ENCODE measurements at regions not wholly inside any gene's neighbourhood (a gene's known extent, or its start where the extent isn't known, plus 50 kb on each side); places are given as distances from the start of the nearest gene placed in this dataset.

DNA sequence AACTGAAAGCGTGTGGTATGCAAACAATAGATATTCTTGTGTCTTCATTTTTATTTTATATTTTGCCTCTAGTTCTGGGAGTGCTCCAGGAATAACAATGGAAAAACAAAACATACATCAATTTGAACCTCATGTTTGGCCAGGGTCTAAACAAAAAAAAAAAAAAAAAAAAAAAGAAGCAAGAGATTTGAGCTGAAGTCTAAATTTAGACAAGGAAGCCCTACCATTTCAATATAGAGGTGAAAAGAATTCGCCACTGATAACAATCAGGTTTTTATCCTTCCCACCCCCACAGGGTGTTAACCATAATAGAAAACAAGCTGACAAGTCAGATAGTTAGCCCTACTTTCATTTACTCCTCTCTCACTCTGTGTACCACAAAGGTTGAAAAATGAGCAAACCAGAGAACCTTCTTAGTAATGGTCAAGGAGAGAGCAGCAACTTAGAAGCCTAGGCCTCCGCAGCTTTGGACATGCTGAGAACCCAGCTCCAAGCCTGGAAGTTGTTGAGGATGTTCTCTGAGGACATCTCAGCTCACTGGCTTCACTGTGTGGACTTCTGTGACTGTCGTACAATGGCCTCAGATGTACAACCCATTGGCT, 118.2 kb upstream of the HMHB1 start:
- DNase-seq (ENCODE audit: low spot score) (no peak), ATAC-seq (no peak)

GRCh38 chr5:143692342-143692741, 119.6 kb upstream of the HMHB1 start:
- ATAC-seq (no peak), DNase-seq (ENCODE audit: low spot score) (no peak)

DNA sequence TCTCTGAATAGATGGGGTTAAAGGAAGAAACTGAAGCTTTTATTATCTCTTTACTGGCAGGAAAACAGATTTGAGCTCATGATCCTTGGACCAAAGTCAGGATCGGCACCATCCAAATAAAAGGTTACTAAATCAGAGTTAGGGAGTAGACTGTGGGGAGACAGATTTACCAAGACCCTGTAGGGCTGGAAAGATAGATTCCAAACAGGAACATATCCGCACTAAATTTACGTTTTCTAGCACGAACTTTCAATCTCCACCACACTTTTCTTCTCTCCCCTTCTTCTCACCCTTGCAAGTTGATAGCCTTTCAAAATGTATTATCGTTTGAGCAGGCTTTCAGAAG, 120.0 kb upstream of the HMHB1 start:
- ATAC-seq = peak; percentile 92
- DNase-seq (ENCODE audit: low spot score) = no peak

DNA sequence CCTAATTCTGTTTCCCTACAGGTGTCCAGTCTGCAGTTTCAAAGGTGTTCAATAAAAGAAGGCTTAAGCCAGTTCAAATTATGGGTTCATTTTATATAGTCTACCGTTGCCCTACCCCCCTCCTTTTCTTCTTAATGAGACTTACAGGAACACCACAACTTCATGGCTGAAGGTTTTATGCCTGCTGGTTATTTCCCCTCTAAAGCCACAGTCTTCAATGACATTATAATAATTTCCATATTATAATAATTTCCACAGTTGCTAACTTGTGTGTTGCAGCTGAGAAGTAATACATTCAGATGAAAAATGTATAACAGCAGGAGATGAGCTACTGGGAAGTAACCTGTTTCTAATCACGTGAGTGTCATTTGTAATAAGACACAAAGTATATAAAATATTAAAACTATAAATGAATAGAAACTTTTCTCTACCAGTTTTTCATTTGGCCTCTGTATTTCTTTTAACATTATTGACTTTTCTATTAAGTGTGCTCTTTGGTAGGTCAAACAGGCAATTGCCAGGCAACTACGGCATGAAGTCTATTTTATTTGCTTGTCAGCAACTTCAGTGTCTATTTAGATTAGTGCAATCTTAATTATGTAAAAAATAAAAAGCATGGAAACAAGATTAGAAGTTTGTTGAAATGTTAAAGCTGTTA, 120.5 kb upstream of the HMHB1 start:
- ATAC-seq = peak; percentile 76

GRCh38 chr5:143687604-143688003, 124.4 kb upstream of the HMHB1 start:
- DNase-seq (ENCODE audit: low spot score) = no peak

More for the DNA sequence above, 120.5 kb upstream of the HMHB1 start:
- DNase-seq (ENCODE audit: low spot score) = no peak

DNA sequence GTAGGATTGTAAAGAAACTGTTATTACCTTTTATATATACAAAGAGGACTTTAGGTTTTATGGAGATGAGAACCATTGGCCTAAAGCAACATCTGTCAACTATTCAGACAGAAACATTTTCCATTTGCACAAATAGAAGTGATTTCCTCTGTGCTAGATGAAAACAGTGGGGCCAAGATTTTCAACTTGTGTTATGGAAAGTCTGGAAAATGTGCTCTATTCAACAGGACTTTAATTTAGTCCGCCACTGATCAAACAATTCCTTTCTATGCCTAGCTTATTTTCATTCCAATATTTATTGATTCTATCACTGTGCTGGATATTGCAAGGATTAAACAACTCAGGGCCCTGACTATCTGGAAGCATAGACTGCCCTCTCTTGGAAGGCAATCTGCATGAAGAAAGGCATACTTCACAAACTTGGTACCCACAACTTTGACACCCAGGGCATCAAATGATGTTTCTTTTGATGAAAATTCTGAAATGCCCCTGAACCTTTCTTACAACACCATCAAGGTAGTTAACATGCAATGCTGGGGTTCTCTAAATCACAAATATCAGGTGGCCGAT, 126.6 kb upstream of the HMHB1 start:
- no peak for DNase-seq (ENCODE audit: low spot score)
- ATAC-seq = peak; percentile 93

More at GRCh38 chr5:143687604-143688003, 124.4 kb upstream of the HMHB1 start:
- ATAC-seq = no peak

- ATAC-seq = no peak
- no peak for DNase-seq (ENCODE audit: low spot score)
Measured at GRCh38 chr5:143683459-143683858, 128.5 kb upstream of the HMHB1 start.

DNA sequence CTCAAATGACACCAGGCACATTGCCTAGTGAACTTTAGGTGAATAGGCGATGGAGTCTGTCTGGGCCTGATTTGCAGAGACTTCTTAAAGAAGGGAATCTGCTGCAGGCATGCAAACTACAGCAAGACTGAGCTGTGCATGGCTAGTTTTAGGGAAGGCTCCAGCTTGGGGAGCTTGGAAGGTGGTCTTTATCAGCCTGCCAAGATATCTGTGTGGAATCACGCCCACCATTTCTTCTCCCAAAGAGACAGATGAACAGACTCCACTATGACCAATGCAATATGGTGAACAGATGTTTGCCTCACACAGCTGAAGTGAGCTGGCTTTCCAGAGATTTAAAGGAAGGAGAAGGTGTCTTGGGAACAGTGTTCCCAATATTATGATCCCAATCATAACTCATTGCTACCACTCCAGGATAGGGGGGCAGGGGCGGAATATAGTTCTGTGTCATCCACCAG, 129.0 kb upstream of the HMHB1 start:
- DNase-seq (ENCODE audit: low spot score) (no peak), ATAC-seq (no peak)

DNA sequence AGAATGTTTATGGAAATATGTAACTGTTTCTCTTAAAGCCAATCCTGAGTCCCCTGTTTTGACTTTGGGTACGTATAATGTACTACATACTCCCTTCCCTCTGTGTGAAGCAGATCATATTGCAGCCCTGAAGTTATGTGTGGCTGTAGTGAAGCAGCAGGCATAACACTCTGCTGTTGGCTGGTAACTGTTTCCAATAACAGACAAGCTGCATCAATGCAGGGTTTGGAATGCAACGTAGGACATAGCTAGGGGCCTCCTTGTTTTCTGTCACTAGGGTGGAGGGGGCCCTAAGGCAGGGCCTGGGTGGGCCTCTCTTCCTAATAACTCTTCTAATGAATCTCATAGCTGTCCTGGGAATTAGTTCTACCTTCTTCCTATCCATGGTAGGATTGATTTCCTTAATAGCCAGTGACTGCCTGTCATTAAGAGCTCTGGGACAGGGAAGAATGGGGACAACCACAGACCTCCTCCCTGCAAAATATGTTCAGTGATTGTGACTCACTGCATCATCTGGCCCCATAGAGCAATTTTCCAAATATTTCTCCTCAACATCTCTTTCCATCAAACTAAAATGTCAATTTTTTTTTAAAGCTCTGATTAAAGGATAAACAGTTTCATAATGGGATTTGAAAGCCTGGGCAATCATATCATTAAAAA, 129.6 kb upstream of the HMHB1 start:
- DNase-seq (ENCODE audit: low spot score) (no peak), ATAC-seq (no peak)

- DNase-seq (ENCODE audit: low spot score) (no peak), ATAC-seq (no peak)
Measured at GRCh38 chr5:143680672-143681259, 131.2 kb upstream of the HMHB1 start.

- ATAC-seq = no peak
- DNase-seq (ENCODE audit: low spot score) = no peak
Measured at GRCh38 chr5:143679777-143680176, 132.2 kb upstream of the HMHB1 start.

DNA sequence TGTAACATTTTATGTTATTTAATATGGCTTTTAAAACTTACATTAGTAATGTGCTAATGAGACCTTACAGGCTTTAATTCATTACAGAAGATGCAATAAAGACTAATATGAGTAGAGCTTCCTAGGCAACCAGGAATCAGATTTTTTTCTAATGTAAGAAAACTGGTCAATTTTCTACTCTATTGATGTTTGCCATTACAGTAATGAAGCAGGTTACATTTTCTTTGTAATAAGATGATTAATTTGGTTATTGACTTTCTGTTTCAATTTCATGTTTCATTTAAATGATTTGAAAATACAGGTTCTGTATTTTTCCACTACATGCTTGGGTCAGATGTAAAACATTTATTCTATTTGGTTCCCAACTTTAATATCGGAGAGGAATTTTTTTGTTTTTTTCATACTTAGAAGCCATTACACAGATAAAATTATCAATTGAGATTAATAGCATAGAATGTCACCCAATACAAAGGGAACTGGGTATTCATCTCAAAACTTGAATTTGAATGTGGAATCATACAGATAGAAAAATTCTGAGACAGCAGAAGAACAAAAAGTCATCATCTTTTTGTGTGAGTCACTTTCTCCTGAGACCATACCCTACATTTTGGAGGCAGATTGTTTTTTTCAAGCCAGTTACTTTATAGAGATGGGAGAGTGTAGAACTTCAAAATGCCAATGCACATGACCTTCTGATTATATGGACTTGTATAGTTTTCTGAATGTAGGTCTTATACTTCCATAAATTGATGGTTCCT, 133.6 kb upstream of the HMHB1 start:
- ATAC-seq (no peak), DNase-seq (ENCODE audit: low spot score) (no peak)

DNA sequence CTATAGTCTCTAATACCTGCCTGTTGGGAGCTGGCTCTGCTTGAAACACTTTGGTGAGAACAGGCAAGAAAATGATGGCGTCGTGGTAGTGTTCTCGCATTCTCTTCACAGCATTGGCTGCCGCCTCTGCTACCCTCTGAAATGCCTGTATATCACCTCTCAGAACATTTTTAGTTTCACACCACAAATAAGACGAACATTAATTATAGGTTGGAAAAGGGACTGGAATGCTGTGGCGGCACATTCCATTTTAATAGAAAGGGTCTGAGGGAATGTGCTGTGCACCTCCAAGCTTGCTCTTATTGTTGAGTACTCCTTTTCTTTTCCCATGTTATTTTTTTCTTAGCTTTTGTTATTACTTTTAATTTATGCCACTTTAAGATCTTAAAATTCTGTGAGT, 134.6 kb upstream of the HMHB1 start:
- no peak for DNase-seq (ENCODE audit: low spot score)
- ATAC-seq = no peak

DNA sequence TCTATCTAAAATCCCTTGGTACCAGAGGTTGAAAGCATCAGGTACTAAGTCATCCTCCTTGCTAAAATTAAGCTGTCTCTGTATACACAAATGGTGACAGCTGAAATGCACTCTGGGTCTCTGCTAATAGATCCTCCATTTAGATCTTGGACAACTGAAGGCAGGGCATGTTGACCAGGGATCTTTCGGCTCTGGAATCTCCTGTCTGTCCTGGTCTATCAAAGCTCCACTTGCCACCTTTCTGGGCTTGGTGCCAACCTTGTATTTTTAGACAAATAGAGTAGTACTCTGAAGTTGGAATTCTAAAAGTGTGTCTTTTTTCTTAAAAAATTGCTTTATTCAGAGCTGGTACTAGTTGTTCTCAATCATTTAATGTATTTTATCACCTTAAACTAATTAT, 135.2 kb upstream of the HMHB1 start:
- peak; percentile 85 for ATAC-seq

DNA sequence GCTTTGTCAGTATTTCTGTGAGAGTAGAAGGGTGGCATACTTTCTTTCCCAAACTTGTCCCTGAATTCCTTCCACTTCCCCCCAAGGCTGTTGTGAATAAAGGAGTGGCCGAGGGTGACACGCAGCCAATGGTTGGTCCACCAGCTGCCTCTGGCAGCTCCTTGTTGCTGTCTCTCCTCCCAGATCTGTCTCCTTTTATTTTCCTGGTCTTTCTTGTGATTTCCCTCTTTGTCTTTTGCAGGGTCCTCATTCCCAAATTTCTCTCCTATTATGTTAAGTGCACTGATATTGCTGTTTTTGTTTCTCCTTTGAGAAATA, 137.5 kb upstream of the HMHB1 start:
- ATAC-seq (no peak), DNase-seq (ENCODE audit: low spot score) (no peak)

More for the DNA sequence above, 135.2 kb upstream of the HMHB1 start:
- peak; percentile 48 for DNase-seq (ENCODE audit: low spot score)

- DNase-seq (ENCODE audit: low spot score) = no peak
- peak; percentile 88 for ATAC-seq
Measured at GRCh38 chr5:143673676-143674468, 138.1 kb upstream of the HMHB1 start.

GRCh38 chr5:143672806-143673205, 139.2 kb upstream of the HMHB1 start:
- ATAC-seq = no peak
- DNase-seq (ENCODE audit: low spot score) = no peak

DNA sequence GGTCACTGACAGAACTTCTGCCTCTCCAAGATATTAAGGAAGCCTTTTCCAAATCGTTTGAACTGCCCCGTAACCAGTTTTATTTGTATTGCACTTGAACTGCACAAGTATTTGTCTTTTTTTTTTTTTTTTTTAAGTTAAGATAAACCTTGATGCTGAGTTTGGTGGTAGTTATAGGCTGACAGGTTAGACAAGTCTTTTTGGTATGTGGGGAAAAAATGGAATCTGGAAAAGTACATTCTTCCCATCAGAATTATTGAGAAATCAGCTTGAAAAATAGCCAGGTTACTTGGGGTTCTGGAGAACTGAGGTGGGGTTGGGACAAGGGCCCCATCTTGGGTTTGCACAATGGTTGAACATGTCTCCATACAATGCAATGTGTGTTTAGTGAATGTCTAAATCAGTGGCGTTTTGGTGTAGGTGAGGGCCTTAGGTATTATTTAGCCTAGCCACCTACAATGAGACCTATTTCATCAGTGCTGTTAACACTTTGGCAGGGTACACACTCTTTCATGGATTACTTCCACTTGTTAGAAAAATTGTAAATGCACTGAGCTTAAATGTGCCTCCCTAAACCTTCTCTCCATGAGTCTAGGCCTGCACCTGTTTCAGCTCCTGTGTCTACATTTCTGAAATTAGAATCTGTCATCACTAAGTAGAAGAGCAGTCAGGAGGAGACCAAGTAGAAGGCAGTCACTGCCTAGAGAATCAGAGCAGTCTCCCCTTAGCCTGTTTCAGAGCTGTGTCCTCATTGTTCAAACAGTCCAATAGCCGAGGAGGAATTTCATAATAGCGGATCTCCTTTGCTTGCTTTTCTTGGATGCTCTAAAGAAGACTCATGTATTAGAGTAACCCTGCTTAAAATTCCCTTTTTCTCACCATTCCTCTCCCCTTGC, 140.0 kb upstream of the HMHB1 start:
- DNase-seq (ENCODE audit: low spot score) (no peak), ATAC-seq (no peak)

GRCh38 chr5:143671021-143671420, 140.9 kb upstream of the HMHB1 start:
- no peak for ATAC-seq

More at GRCh38 chr5:143671021-143671420, 140.9 kb upstream of the HMHB1 start:
- DNase-seq (ENCODE audit: low spot score) = no peak
